SK-N-SH (cell line): ENCODE measurements at regions not wholly inside any gene's neighbourhood (a gene's known extent, or its start where the extent isn't known, plus 50 kb on each side); places are given as distances from the start of the nearest gene placed in this dataset.
"Not testable (repeated sequence)": the region's sequence is repeated elsewhere in the genome, so short reads cannot be mapped to it uniquely, and the experiment has no call there.

Experiments
- CTCF ChIA-PET: fragments of 300-600, 350-600 bp; formaldehyde crosslinking; extraction: SDS; loops from one replicate; lab custom pipeline; 2021; lab: Yijun Ruan, JAX
- POLR2A ChIA-PET: fragments of 350-600 bp; sonication (Branson Sonifier 250); formaldehyde crosslinking; extraction: SDS; loops from one replicate; lab custom pipeline; 2020; ENCODE audit warnings: antibody characterized with exemption, inconsistent platforms; lab: Yijun Ruan, JAX
- DNase-seq: peaks from one replicate; pipeline ENCODE4 v3.0.0; 2012
- H2AFZ ChIP-seq: fragments of 200-600 bp; sonication (generic); 2 replicates; pipeline ENCODE4 v1.8.1; 2016; ENCODE audit warnings: antibody characterized with exemption, mild to moderate bottlenecking, low read depth
- H3F3A ChIP-seq: fragments of 200-600 bp; sonication (generic); replicated peaks from 2 replicates; pipeline ENCODE3; 2016; ENCODE audit warnings: antibody characterized with exemption, mild to moderate bottlenecking; ENCODE audit not compliant: insufficient read depth
- H3K27ac ChIP-seq, 2 experiments: fragments of 200-500 bp in 1 of 2; fragments of 200-600 bp in 1 of 2; sonication (Bioruptor generic) in 1 of 2; sonication (generic), shearing (Covaris generic) in 1 of 2; 2 replicates each; pipeline versions ENCODE4 v1.5.1 to v1.6.1; 2014 to 2016; ENCODE audit warnings: low read depth in 2 of 2, inconsistent platforms in 1 of 2, low read length in 1 of 2, mild to moderate bottlenecking in 1 of 2, mixed read lengths in 1 of 2
- H3K27me3 ChIP-seq: fragments of 200-600 bp; sonication (generic), shearing (Covaris generic); 2 replicates; pipeline ENCODE4 v1.6.1; 2016; ENCODE audit warnings: mixed run types; ENCODE audit not compliant: insufficient read depth
- H3K36me3 ChIP-seq, 2 experiments: fragments of 200-500 bp in 1 of 2; fragments of 200-600 bp in 1 of 2; sonication (Bioruptor generic) in 1 of 2; sonication (generic) in 1 of 2; replicated peaks in 1 of 2; 2 replicates each; pipeline versions ENCODE3 to v1.5.1; 2014 to 2016; ENCODE audit warnings: low read length in 1 of 2, mild to moderate bottlenecking in 1 of 2; ENCODE audit not compliant: insufficient read depth in 2 of 2, control insufficient read depth in 1 of 2
- H3K4me1 ChIP-seq, 2 experiments: fragments of 200-500 bp in 1 of 2; fragments of 200-600 bp in 1 of 2; sonication (Bioruptor generic) in 1 of 2; sonication (generic), shearing (Covaris generic) in 1 of 2; 2 replicates each; pipeline versions ENCODE4 v1.5.1 to v1.6.1; 2014 to 2016; ENCODE audit warnings: low read depth in 1 of 2, low read length in 1 of 2, mixed run types in 1 of 2; ENCODE audit not compliant: insufficient read depth in 2 of 2, control insufficient read depth in 1 of 2
- H3K4me2 ChIP-seq: fragments of 200-600 bp; sonication (generic), shearing (Covaris generic); 2 replicates; pipeline ENCODE4 v1.6.1; 2017; ENCODE audit warnings: mixed run types
- H3K4me3 ChIP-seq, 2 experiments: fragments of 200-500 bp in 1 of 2; fragments of 200-600 bp in 1 of 2; sonication (Bioruptor generic) in 1 of 2; sonication (generic), shearing (Covaris generic) in 1 of 2; 2 replicates each; pipeline versions ENCODE4 v1.5.1 to v1.8.1; 2014 to 2016; ENCODE audit warnings: low read depth in 2 of 2, inconsistent platforms in 1 of 2, low read length in 1 of 2, mild to moderate bottlenecking in 1 of 2, mixed read lengths in 1 of 2, moderate library complexity in 1 of 2
- H3K79me2 ChIP-seq: fragments of 200-600 bp; sonication (generic); 2 replicates; pipeline ENCODE4 v1.8.1; 2017; ENCODE audit warnings: mild to moderate bottlenecking; ENCODE audit not compliant: insufficient read depth
- H3K9ac ChIP-seq: fragments of 200-600 bp; sonication (generic); 2 replicates; pipeline ENCODE4 v1.6.1; 2017; ENCODE audit warnings: mixed run types
- H3K9me2 ChIP-seq: fragments of 200-600 bp; sonication (generic); 2 replicates; pipeline ENCODE4 v1.6.1; 2017; ENCODE audit warnings: mixed run types
- H3K9me3 ChIP-seq: fragments of 200-600 bp; sonication (generic); 2 replicates; pipeline ENCODE4 v1.6.1; 2017; ENCODE audit warnings: mixed run types, mild to moderate bottlenecking, moderate library complexity
- H4K20me1 ChIP-seq: fragments of 200-600 bp; sonication (generic); 2 replicates; pipeline ENCODE4 v1.6.1; 2017; ENCODE audit warnings: mild to moderate bottlenecking, mixed run types; ENCODE audit not compliant: insufficient read depth
- CHD2 ChIP-seq: fragments of 150-350 bp; IDR thresholded peaks from 2 replicates; pipeline ENCODE4 v1.6.1; 2018; ENCODE audit warnings: low read length; ENCODE audit not compliant: partially characterized antibody
- GABPA ChIP-seq: IDR thresholded peaks from 2 replicates; pipeline ENCODE4 v1.4.0; 2012; ENCODE audit warnings: low read depth, mild to moderate bottlenecking
- RAD21 ChIP-seq: IDR thresholded peaks from 2 replicates; pipeline ENCODE4 v1.6.1; 2012; ENCODE audit warnings: mild to moderate bottlenecking, low read length
- RFX5 ChIP-seq: IDR thresholded peaks from 2 replicates; pipeline ENCODE4 v1.6.1; 2012; ENCODE audit warnings: mild to moderate bottlenecking, improper control_type of control experiment, low read length
- SIN3A ChIP-seq: IDR thresholded peaks from 2 replicates; pipeline ENCODE4 v1.6.1; 2012; ENCODE audit warnings: low read depth, mild to moderate bottlenecking, low read length, moderate library complexity, borderline replicate concordance
- WGBS: methylation state at CpG from one replicate; pipeline ENCODE4 v1.1.6; 2017; ENCODE audit warnings: low lambda C conversion rate; 5-methylcytosine and 5-hydroxymethylcytosine counted together

GRCh38 chr5:62778316-62779009, 199.8 kb downstream of the LRRC70 start:
- H2AFZ ChIP-seq = peak overlapping the region; percentile 24; the same call in 1 of the 2 replicates
- no peaks in the 10 kb centered on the region for H3F3A ChIP-seq
- H3K4me1 ChIP-seq = no peaks in the 10 kb centered on the region
- H3K36me3 ChIP-seq = no peaks in the 10 kb centered on the region
- ChIA-PET CTCF (interaction anchor here (0.6 to 5.0 kb wide), 25 partner anchors 11 to 1433 kb away, joined by 3 to 51 read pairs (median 4); no protein-coding TSS in a partner anchor), POLR2A (interaction anchor here (0.6 kb wide), 1 partner anchor 1615 kb away, joined by 4 read pairs; no protein-coding TSS in a partner anchor)
- no peak for TF ChIP-seq RFX5
- TF ChIP-seq RAD21 = no peak
- TF ChIP-seq SIN3A = no peak
- no peak for TF ChIP-seq GABPA
- no peak for TF ChIP-seq CHD2
- no peak overlapping the region for H3K4me3 ChIP-seq
- H3K9me3 ChIP-seq = no peaks in the 10 kb centered on the region
- no peak overlapping the region for H3K27ac ChIP-seq
- H3K9ac ChIP-seq = no peak overlapping the region
- no peaks in the 10 kb centered on the region for H4K20me1 ChIP-seq
- H3K9me2 ChIP-seq = no peaks in the 10 kb centered on the region
- DNase-seq = no peak
- no peak overlapping the region for H3K4me2 ChIP-seq
- WGBS = 49% methylated on average over 3 of the region's 3 CpGs
- no peaks in the 10 kb centered on the region for H3K27me3 ChIP-seq
- H3K79me2 ChIP-seq = no peaks in the 10 kb centered on the region

GRCh38 chr5:62777081-62777480, 198.5 kb downstream of the LRRC70 start:
- H2AFZ ChIP-seq, H3K9me2 ChIP-seq, H3K27ac ChIP-seq, H4K20me1 ChIP-seq, POLR2A ChIA-PET, H3K4me2 ChIP-seq, H3K36me3 ChIP-seq, H3K9me3 ChIP-seq, H3K79me2 ChIP-seq, H3K9ac ChIP-seq, H3F3A ChIP-seq, H3K27me3 ChIP-seq, DNase-seq, H3K4me1 ChIP-seq, H3K4me3 ChIP-seq: not testable (repeated sequence)
- CTCF ChIA-PET = interaction anchor here (1.1 to 5.0 kb wide), 4 partner anchors 311 to 337 kb away, joined by 3 to 51 read pairs (median 26); no protein-coding TSS in a partner anchor
- 85% methylated on average over 14 of the region's 15 CpGs for WGBS

- DNase-seq, POLR2A ChIA-PET: not testable (repeated sequence)
- 49% methylated on average over 3 of the region's 5 CpGs for WGBS
Measured at GRCh38 chr5:62776592-62776991, 198.0 kb downstream of the LRRC70 start.

More at GRCh38 chr5:62776592-62776991, 198.0 kb downstream of the LRRC70 start:
- not testable (repeated sequence) for H3K9ac ChIP-seq, H3K4me3 ChIP-seq, H3K9me3 ChIP-seq, H4K20me1 ChIP-seq, H2AFZ ChIP-seq, H3K4me1 ChIP-seq, H3F3A ChIP-seq, H3K79me2 ChIP-seq, H3K27me3 ChIP-seq, H3K4me2 ChIP-seq, H3K27ac ChIP-seq, H3K9me2 ChIP-seq, H3K36me3 ChIP-seq
- CTCF ChIA-PET = interaction anchor here (1.1 to 5.0 kb wide), 3 partner anchors 317 to 337 kb away, joined by 3 to 51 read pairs (median 30); no protein-coding TSS in a partner anchor
